ENCODE measurements at regions not wholly inside any gene's neighbourhood (a gene's known extent, or its start where the extent isn't known, plus 50 kb on each side); places are given as distances from the start of the nearest gene placed in this dataset.

- TF ChIP-seq POLR2AphosphoS5 (IDR thresholded peaks at IDR 0.05), result no peak
- no peak for TF ChIP-seq POLR2A (IDR thresholded peaks at IDR 0.05)
These were observed 344.6 kb upstream of the SGCD start for GRCh38 chr5:155982354-155982753.
